Uterus (tissue), 3 donors: ENCODE measurements at regions not wholly inside any gene's neighbourhood (a gene's known extent, or its start where the extent isn't known, plus 50 kb on each side); places are given as distances from the start of the nearest gene placed in this dataset.
A peak's percentile ranks its signal among the peaks of the same experiment; 100 is the strongest.

Experiments
- DNase-seq, 2 donors: peaks; one replicate each; pipeline ENCODE4 v3.0.0-alpha.2; 2019 to 2020
- H3K27ac ChIP-seq, 2 donors: fragments of 200-600 bp; sonication (generic); 1 replicate in 1 of 2; 2 replicates in 1 of 2; pipeline ENCODE4 v1.5.1; 2016 to 2018
- H3K27me3 ChIP-seq, 2 donors: fragments of 200-600 bp; sonication (generic); one replicate each; pipeline ENCODE4 v1.5.1; 2018 to 2019; ENCODE audit warnings: control low read depth in 1 of 2
- H3K36me3 ChIP-seq, 2 donors: fragments of 200-600 bp; sonication (generic); one replicate each; pipeline ENCODE4 v1.5.1; 2019; ENCODE audit warnings: control low read depth in 1 of 2
- H3K4me1 ChIP-seq, 2 donors: fragments of 200-600 bp; sonication (generic); one replicate each; pipeline ENCODE4 v1.5.1; 2018 to 2019; ENCODE audit warnings: control low read depth in 1 of 2
- H3K4me3 ChIP-seq, 2 donors: fragments of 200-600 bp; sonication (generic); 1 replicate in 1 of 2; 2 replicates in 1 of 2; pipeline ENCODE4 v1.5.1; 2018 to 2019; ENCODE audit warnings: mild to moderate bottlenecking in 1 of 2
- H3K9me3 ChIP-seq, 2 donors: fragments of 200-600 bp; sonication (generic); one replicate each; pipeline ENCODE4 v1.5.1; 2019; ENCODE audit warnings: control low read depth in 1 of 2
- CTCF ChIP-seq, 4 experiments: fragments of 200-600 bp in 2 of 4; fragments of 450-650 bp in 2 of 4; sonication (generic) in 2 of 4; IDR thresholded peaks; one replicate each; pipeline ENCODE4 v1.5.1; 2016 to 2019; ENCODE audit warnings: antibody characterized with exemption in 4 of 4, mild to moderate bottlenecking in 2 of 4, moderate library complexity in 1 of 4
- POLR2A ChIP-seq, 2 donors: fragments of 450-650 bp; IDR thresholded peaks; one replicate each; pipeline ENCODE4 v1.6.1; 2016; ENCODE audit warnings: antibody characterized with exemption in 2 of 2, mild to moderate bottlenecking in 1 of 2, moderate library complexity in 1 of 2
- intact Hi-C: fragments of 100-400 bp; cut with DNase I; formaldehyde crosslinking; loops from one replicate; pipeline ENCODE4 v1.15.1; 2023; ENCODE audit warnings: low total_unique reads
- donor health status: DM: yes; HTN: yes; CAD: no.

GRCh38 chr3:178090899-178091298 is 445.3 kb upstream of the KCNMB2 start:
- TF ChIP-seq POLR2A (IDR thresholded peaks at IDR 0.05) (no peak), CTCF (IDR thresholded peaks at IDR 0.05) (no peak)
- H3K4me1 ChIP-seq: no peaks in the 10 kb centered on the region
- H3K9me3 ChIP-seq: no peaks in the 10 kb centered on the region
- H3K36me3 ChIP-seq: no peaks in the 10 kb centered on the region
- no peak overlapping the region for H3K27ac ChIP-seq
- intact Hi-C loops: no loop called here
- no peaks in the 10 kb centered on the region for H3K27me3 ChIP-seq
- DNase-seq: no peak
- H3K4me3 ChIP-seq: no peak overlapping the region

- intact Hi-C loops: no loop called here
- Histone ChIP-seq H3K4me1 (no peaks in the 10 kb centered on the region), H3K27me3 (no peaks in the 10 kb centered on the region), H3K9me3 (no peaks in the 10 kb centered on the region), H3K27ac (no peak overlapping the region), H3K4me3 (no peak overlapping the region), H3K36me3 (no peaks in the 10 kb centered on the region)
- DNase-seq: no peak
- TF ChIP-seq CTCF (IDR thresholded peaks at IDR 0.05): no peak
- TF ChIP-seq POLR2A (IDR thresholded peaks at IDR 0.05): no peak
These were observed 440.7 kb upstream of the KCNMB2 start for GRCh38 chr3:178095522-178095921.

DNA sequence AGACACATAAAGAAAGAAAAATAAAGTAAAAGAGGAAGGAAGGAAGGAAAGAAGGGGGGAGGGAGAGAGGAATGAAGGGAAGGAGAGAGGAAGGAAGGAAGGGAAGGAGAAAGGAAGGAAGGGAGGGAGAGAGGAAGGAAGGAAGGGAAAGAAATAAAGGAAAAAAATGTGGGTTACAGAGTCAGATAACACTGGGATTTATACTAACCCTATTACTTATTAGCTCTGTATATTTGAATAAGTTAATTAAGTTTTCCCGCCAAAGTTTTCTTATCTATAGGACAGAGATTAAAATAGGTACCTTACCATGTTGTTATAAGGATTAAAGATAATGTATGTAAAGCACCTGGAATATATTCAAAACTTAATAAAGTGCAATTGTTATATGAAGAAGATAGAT is 439.3 kb upstream of the KCNMB2 start:
- DNase-seq: no peak
- H3K36me3 ChIP-seq: no peaks in the 10 kb centered on the region
- H3K9me3 ChIP-seq: no peaks in the 10 kb centered on the region
- no peak overlapping the region for H3K27ac ChIP-seq
- H3K4me3 ChIP-seq: no peak overlapping the region
- no peaks in the 10 kb centered on the region for H3K4me1 ChIP-seq
- intact Hi-C loops: no loop called here
- H3K27me3 ChIP-seq: no peaks in the 10 kb centered on the region
- TF ChIP-seq CTCF (IDR thresholded peaks at IDR 0.05) (no peak), POLR2A (IDR thresholded peaks at IDR 0.05) (no peak)

DNA sequence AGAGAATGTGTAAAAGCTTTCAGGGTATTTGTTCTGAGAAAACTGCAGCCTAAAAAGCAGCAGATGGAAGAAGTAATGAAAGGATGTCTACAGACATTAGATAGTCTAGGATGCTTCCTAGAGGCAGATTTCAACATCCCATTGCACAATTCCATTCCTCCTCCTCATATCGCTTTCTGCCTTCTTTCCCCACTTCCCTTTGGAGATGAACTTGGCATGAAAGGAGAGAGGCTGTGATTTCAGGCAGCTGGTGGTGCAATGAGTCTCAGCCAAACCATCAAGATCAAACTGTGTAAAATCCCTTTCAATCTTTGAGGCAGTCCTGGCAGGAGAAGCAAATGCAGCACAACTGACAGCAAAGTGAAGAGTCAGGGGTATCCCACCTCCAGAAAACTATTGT is 438.7 kb upstream of the KCNMB2 start:
- TF ChIP-seq CTCF (IDR thresholded peaks at IDR 0.05): no peak
- no peak for TF ChIP-seq POLR2A (IDR thresholded peaks at IDR 0.05)
- Histone ChIP-seq H3K4me3 (no peak overlapping the region), H3K4me1 (no peaks in the 10 kb centered on the region), H3K27ac (no peak overlapping the region), H3K36me3 (no peaks in the 10 kb centered on the region), H3K9me3 (no peaks in the 10 kb centered on the region), H3K27me3 (no peaks in the 10 kb centered on the region)
- DNase-seq: peak; percentile 51 to 61
- intact Hi-C loops: no loop called here

DNA sequence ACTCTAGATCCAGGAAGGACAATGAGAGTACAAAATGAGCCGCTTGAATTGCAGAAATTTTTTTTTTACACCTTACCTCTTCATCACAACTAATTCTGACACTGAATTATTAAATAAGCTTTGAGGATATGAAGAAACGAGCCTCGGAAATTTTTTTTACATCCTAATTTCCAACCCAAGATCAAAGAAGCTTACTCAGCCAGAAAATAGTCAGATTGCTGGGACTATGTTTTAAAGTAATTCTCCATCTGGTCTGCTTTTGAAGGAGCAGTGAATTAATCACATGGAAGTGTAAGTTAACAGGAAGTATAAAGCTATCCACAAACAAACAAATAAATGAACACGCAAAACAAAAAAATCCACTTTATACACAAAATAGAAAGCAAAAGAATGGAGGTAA is 437.0 kb upstream of the KCNMB2 start:
- H3K36me3 ChIP-seq: no peaks in the 10 kb centered on the region
- no peak for DNase-seq
- H3K27ac ChIP-seq: no peak overlapping the region
- H3K9me3 ChIP-seq: no peaks in the 10 kb centered on the region
- TF ChIP-seq CTCF (IDR thresholded peaks at IDR 0.05): no peak
- no peak for TF ChIP-seq POLR2A (IDR thresholded peaks at IDR 0.05)
- no peaks in the 10 kb centered on the region for H3K4me1 ChIP-seq
- no peak overlapping the region for H3K4me3 ChIP-seq
- H3K27me3 ChIP-seq: no peaks in the 10 kb centered on the region
- intact Hi-C loops: no loop called here
